HG03103 (cell line): ENCODE measurements at regions not wholly inside any gene's neighbourhood (a gene's known extent, or its start where the extent isn't known, plus 50 kb on each side); places are given as distances from the start of the nearest gene placed in this dataset.
A peak's percentile ranks its signal among the peaks of the same experiment; 100 is the strongest.

ENCODE experiments used
- ATAC-seq: cut with Tn5 transposase; IDR thresholded peaks from one replicate; pipeline ENCODE4 v1.9.1; 2021; ENCODE audit warnings: low read depth; ENCODE audit not compliant: unreplicated experiment

GRCh38 chr11:115930886-115931547, 426.8 kb upstream of the CADM1 start:
- ATAC-seq: no peak

- no peak for ATAC-seq
Measured at GRCh38 chr11:115930291-115930690, 426.1 kb upstream of the CADM1 start.

GRCh38 chr11:115929618-115930129, 425.5 kb upstream of the CADM1 start:
- peak; percentile 29 for ATAC-seq

- ATAC-seq: no peak
Measured at GRCh38 chr11:115928811-115929210, 424.6 kb upstream of the CADM1 start.

GRCh38 chr11:115927823-115928329, 423.7 kb upstream of the CADM1 start:
- peak; percentile 37 for ATAC-seq

GRCh38 chr11:115926601-115927000, 422.4 kb upstream of the CADM1 start:
- no peak for ATAC-seq

- ATAC-seq: no peak
Measured at GRCh38 chr11:115926138-115926537, 421.9 kb upstream of the CADM1 start.

- no peak for ATAC-seq
Measured at GRCh38 chr11:115925568-115926090, 421.4 kb upstream of the CADM1 start.

GRCh38 chr11:115924744-115925567, 420.7 kb upstream of the CADM1 start:
- peak; percentile 69 for ATAC-seq

- no peak for ATAC-seq
Measured at GRCh38 chr11:115922876-115923275, 418.7 kb upstream of the CADM1 start.

- ATAC-seq: no peak
Measured at GRCh38 chr11:115921986-115922385, 417.8 kb upstream of the CADM1 start.

GRCh38 chr11:115921540-115921939, 417.3 kb upstream of the CADM1 start:
- ATAC-seq: no peak

GRCh38 chr11:115920841-115921480, 416.7 kb upstream of the CADM1 start:
- no peak for ATAC-seq

- ATAC-seq: peak; percentile 3
Measured at GRCh38 chr11:115920092-115920461, 415.9 kb upstream of the CADM1 start.

- peak; percentile 42 for ATAC-seq
Measured at GRCh38 chr11:115919341-115920091, 415.3 kb upstream of the CADM1 start.

- ATAC-seq: no peak
Measured at GRCh38 chr11:115918576-115918975, 414.4 kb upstream of the CADM1 start.

GRCh38 chr11:115916608-115917007, 412.4 kb upstream of the CADM1 start:
- ATAC-seq: no peak

- peak; percentile 49 for ATAC-seq
Measured at GRCh38 chr11:115912484-115912945, 408.3 kb upstream of the CADM1 start.

GRCh38 chr11:115911613-115912346, 407.6 kb upstream of the CADM1 start:
- no peak for ATAC-seq
